Neural progenitor cell (in vitro differentiated cells): ENCODE measurements at regions not wholly inside any gene's neighbourhood (a gene's known extent, or its start where the extent isn't known, plus 50 kb on each side); places are given as distances from the start of the nearest gene placed in this dataset.

ENCODE experiments used
- DNase-seq: peaks from one replicate; pipeline ENCODE4 v3.0.0-alpha.2; 2016; ENCODE audit warnings: low spot score
- H2AFZ ChIP-seq: fragments of 200-600 bp; sonication (generic); replicated peaks from 2 replicates; pipeline ENCODE4 v1.6.1; 2016; ENCODE audit warnings: antibody characterized with exemption
- H3F3A ChIP-seq: fragments of 200-600 bp; sonication (generic); 2 replicates; pipeline ENCODE4 v1.6.1; 2016; ENCODE audit warnings: antibody characterized with exemption, low read depth
- H3K27ac ChIP-seq: fragments of 200-600 bp; sonication (generic); 2 replicates; pipeline ENCODE4 v1.5.1; 2016; ENCODE audit warnings: mild to moderate bottlenecking
- H3K27me3 ChIP-seq: fragments of 200-600 bp; sonication (generic); 2 replicates; pipeline ENCODE4 v1.6.1; 2016; ENCODE audit warnings: mild to moderate bottlenecking, moderate library complexity
- H3K36me3 ChIP-seq: fragments of 200-600 bp; sonication (generic); 2 replicates; pipeline ENCODE4 v1.5.1; 2016
- H3K4me1 ChIP-seq: fragments of 200-600 bp; sonication (generic); 2 replicates; pipeline ENCODE4 v1.6.1; 2016; ENCODE audit warnings: mixed run types
- H3K4me2 ChIP-seq: fragments of 200-600 bp; sonication (generic); 2 replicates; pipeline ENCODE4 v1.6.1; 2016
- H3K4me3 ChIP-seq: fragments of 200-600 bp; sonication (generic); 2 replicates; pipeline ENCODE4 v1.5.1; 2016
- H3K79me2 ChIP-seq: fragments of 200-600 bp; sonication (generic); 2 replicates; pipeline ENCODE4 v1.6.1; 2016; ENCODE audit warnings: low read depth
- H3K9ac ChIP-seq: fragments of 200-600 bp; sonication (generic); 2 replicates; pipeline ENCODE4 v1.6.1; 2016
- H3K9me3 ChIP-seq: fragments of 200-600 bp; sonication (generic); 2 replicates; pipeline ENCODE4 v1.5.1; 2016; ENCODE audit warnings: low read depth
- H4K20me1 ChIP-seq: fragments of 200-600 bp; sonication (generic); 2 replicates; pipeline ENCODE4 v1.6.1; 2016; ENCODE audit warnings: low read depth
- H3K27ac Mint-ChIP-seq: 3 replicates; pipeline ENCODE4 v1.8.0; 2021; ENCODE audit warnings: mixed read lengths
- H3K27me3 Mint-ChIP-seq: 2 replicates; pipeline ENCODE4 v1.8.0; 2022; ENCODE audit warnings: low read depth, mild to moderate bottlenecking, inconsistent platforms, moderate library complexity, mixed read lengths; ENCODE audit not compliant: insufficient read depth
- H3K36me3 Mint-ChIP-seq: 3 replicates; pipeline ENCODE4 v1.8.0; 2021; ENCODE audit warnings: mixed read lengths
- H3K4me1 Mint-ChIP-seq: 3 replicates; pipeline ENCODE4 v1.8.0; 2021; ENCODE audit warnings: mixed read lengths
- H3K4me3 Mint-ChIP-seq: 3 replicates; pipeline ENCODE4 v1.8.0; 2021; ENCODE audit warnings: mild to moderate bottlenecking, moderate library complexity, mixed read lengths
- H3K9me3 Mint-ChIP-seq: 3 replicates; pipeline ENCODE4 v1.8.0; 2020; ENCODE audit warnings: mixed read lengths
- EZH2 ChIP-seq: fragments of 200-600 bp; sonication (generic); IDR thresholded peaks from 2 replicates; pipeline ENCODE4 v1.6.1; 2017; ENCODE audit warnings: antibody characterized with exemption, mild to moderate bottlenecking, moderate library complexity
- EZH2phosphoT487 ChIP-seq: fragments of 200-600 bp; sonication (generic); IDR thresholded peaks from 2 replicates; pipeline ENCODE4 v1.6.1; 2017; ENCODE audit warnings: antibody characterized with exemption
- TF ChIP-seq, protein P1 (sequence below): fragments of 200-600 bp; sonication (generic); IDR thresholded peaks from 2 replicates; pipeline ENCODE4 v1.5.1; 2017; ENCODE audit warnings: antibody characterized with exemption, mild to moderate bottlenecking

DNA sequence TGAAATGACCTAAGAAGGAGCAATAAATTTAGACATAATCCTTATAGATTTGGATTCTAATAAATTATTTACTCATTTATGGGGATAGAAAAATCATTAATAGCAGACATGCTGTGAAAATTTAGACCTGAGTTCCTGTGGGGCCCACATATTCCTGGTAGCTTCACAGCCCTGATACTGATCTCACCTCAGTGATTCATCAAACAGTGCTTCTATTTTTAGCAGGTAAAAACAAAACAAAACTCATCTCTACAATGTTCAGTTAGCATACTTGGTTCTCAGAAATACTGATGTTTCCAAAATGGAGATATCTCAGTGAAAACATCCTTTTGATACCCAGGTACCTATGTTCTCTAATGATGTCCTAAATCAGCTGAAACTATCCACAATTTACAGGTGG, 841.1 kb upstream of the SORCS1 start:
- Histone ChIP-seq H3K4me1 (no peaks in the 10 kb centered on the region), H4K20me1 (no peaks in the 10 kb centered on the region), H3K27ac (no peak overlapping the region), H3K27me3 (no peaks in the 10 kb centered on the region), H3K4me3 (no peak overlapping the region), H2AFZ (no peak overlapping the region), H3K79me2 (no peaks in the 10 kb centered on the region), H3K36me3 (no peaks in the 10 kb centered on the region), H3K9me3 (no peaks in the 10 kb centered on the region), H3K9ac (no peak overlapping the region), H3K4me2 (no peak overlapping the region), H3F3A (no peaks in the 10 kb centered on the region)
- Mint-ChIP-seq H3K9me3 (peaks cover 17% of the 10 kb centered on the region), H3K27ac (no peak overlapping the region), H3K4me1 (no peaks in the 10 kb centered on the region), H3K36me3 (no peaks in the 10 kb centered on the region), H3K27me3 (no peaks in the 10 kb centered on the region), H3K4me3 (no peak overlapping the region)
- no peak for DNase-seq
- TF ChIP-seq EZH2phosphoT487 = no peak
- TF ChIP-seq, protein P1, sequence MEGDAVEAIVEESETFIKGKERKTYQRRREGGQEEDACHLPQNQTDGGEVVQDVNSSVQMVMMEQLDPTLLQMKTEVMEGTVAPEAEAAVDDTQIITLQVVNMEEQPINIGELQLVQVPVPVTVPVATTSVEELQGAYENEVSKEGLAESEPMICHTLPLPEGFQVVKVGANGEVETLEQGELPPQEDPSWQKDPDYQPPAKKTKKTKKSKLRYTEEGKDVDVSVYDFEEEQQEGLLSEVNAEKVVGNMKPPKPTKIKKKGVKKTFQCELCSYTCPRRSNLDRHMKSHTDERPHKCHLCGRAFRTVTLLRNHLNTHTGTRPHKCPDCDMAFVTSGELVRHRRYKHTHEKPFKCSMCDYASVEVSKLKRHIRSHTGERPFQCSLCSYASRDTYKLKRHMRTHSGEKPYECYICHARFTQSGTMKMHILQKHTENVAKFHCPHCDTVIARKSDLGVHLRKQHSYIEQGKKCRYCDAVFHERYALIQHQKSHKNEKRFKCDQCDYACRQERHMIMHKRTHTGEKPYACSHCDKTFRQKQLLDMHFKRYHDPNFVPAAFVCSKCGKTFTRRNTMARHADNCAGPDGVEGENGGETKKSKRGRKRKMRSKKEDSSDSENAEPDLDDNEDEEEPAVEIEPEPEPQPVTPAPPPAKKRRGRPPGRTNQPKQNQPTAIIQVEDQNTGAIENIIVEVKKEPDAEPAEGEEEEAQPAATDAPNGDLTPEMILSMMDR = no peak
- TF ChIP-seq EZH2 = no peak

DNA sequence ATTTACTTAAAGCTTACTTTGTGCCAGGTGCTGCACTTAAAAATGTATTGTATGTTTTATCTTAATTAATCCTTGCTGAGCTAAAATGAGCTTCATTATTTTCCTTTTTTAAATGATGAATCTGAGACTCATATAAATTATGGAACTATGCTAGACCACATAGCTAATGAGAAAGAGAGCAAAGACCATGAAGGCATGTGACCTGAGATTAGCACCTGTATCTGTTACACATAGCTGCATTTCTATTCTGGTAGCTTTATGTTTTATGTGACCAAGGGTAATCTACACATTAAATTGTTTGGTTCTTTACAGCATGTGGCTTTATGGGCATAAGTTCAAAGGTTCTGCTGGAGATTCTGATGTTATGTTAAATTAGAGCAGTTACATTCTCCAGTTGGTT, 839.1 kb upstream of the SORCS1 start:
- H3K4me1 ChIP-seq = no peaks in the 10 kb centered on the region
- no peaks in the 10 kb centered on the region for H3K79me2 ChIP-seq
- H3K4me1 Mint-ChIP-seq = no peaks in the 10 kb centered on the region
- no peak overlapping the region for H3K27ac ChIP-seq
- TF ChIP-seq EZH2 = no peak
- TF ChIP-seq, protein P1 = no peak
- no peak for TF ChIP-seq EZH2phosphoT487
- peaks cover 15% of the 10 kb centered on the region for H3K9me3 Mint-ChIP-seq
- no peak overlapping the region for H2AFZ ChIP-seq
- H3K27me3 ChIP-seq = no peaks in the 10 kb centered on the region
- H3K27me3 Mint-ChIP-seq = no peaks in the 10 kb centered on the region
- H4K20me1 ChIP-seq = no peaks in the 10 kb centered on the region
- no peaks in the 10 kb centered on the region for H3K9me3 ChIP-seq
- no peaks in the 10 kb centered on the region for H3K36me3 ChIP-seq
- H3K4me3 Mint-ChIP-seq = no peak overlapping the region
- H3K27ac Mint-ChIP-seq = no peak overlapping the region
- no peak overlapping the region for H3K4me2 ChIP-seq
- H3K36me3 Mint-ChIP-seq = no peaks in the 10 kb centered on the region
- no peaks in the 10 kb centered on the region for H3F3A ChIP-seq
- H3K9ac ChIP-seq = no peak overlapping the region
- DNase-seq = no peak
- H3K4me3 ChIP-seq = no peak overlapping the region

DNA sequence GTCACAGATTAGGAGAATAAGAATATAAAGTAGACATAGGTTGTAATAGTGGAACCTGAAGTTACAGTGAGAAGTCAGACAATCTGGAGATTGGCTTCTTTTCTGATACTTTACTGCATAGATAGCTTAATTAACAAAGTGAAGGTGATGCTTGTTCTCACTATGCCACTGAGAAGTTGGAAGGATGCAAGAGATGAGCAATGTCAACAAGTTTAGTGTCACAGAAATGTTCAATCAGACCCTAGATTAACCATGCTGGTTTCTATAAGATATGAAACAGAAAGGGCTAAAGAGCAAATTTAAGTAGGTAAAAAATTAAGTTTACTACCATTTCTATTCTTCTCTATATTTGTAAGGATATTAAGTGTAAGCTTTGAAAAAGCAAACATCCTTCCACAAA, 838.6 kb upstream of the SORCS1 start:
- H3K4me2 ChIP-seq = no peak overlapping the region
- H3K27ac Mint-ChIP-seq = no peak overlapping the region
- no peaks in the 10 kb centered on the region for H3K36me3 Mint-ChIP-seq
- H3K4me1 ChIP-seq = no peaks in the 10 kb centered on the region
- no peaks in the 10 kb centered on the region for H4K20me1 ChIP-seq
- DNase-seq = no peak
- H3K4me3 ChIP-seq = no peak overlapping the region
- H3K27me3 Mint-ChIP-seq = no peaks in the 10 kb centered on the region
- H3K4me3 Mint-ChIP-seq = no peak overlapping the region
- H3K27me3 ChIP-seq = no peaks in the 10 kb centered on the region
- TF ChIP-seq, protein P1 = no peak
- TF ChIP-seq EZH2 (no peak), EZH2phosphoT487 (no peak)
- H3K79me2 ChIP-seq = no peaks in the 10 kb centered on the region
- H3K36me3 ChIP-seq = no peaks in the 10 kb centered on the region
- H3K27ac ChIP-seq = no peak overlapping the region
- H3K9me3 Mint-ChIP-seq = peaks cover 10% of the 10 kb centered on the region
- no peaks in the 10 kb centered on the region for H3F3A ChIP-seq
- no peaks in the 10 kb centered on the region for H3K4me1 Mint-ChIP-seq
- H3K9me3 ChIP-seq = no peaks in the 10 kb centered on the region
- no peak overlapping the region for H2AFZ ChIP-seq
- no peak overlapping the region for H3K9ac ChIP-seq

DNA sequence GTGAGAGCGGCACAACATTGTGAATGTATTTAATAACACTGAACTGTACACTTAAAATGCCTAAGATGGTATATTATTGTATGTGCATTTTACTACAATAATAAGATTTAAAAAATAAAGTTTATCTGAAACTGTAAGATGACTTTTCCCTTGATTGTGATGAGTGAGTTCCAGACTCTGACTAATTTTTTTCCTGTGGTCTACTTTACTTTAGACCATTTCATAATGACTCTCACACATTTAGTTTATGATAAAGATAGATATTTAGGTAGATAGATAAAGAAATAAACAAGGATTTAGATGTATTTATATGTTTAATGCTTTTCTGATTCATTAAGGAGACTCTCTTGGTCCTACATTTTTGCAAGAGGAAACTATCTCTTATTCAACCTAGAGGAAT, 835.9 kb upstream of the SORCS1 start:
- Mint-ChIP-seq H3K4me3 (no peak overlapping the region), H3K36me3 (no peaks in the 10 kb centered on the region), H3K27me3 (no peaks in the 10 kb centered on the region), H3K4me1 (no peaks in the 10 kb centered on the region), H3K27ac (no peak overlapping the region), H3K9me3 (no peaks in the 10 kb centered on the region)
- Histone ChIP-seq H3K9me3 (no peaks in the 10 kb centered on the region), H4K20me1 (no peaks in the 10 kb centered on the region), H2AFZ (no peak overlapping the region), H3F3A (no peaks in the 10 kb centered on the region), H3K27me3 (no peaks in the 10 kb centered on the region), H3K4me1 (no peaks in the 10 kb centered on the region), H3K4me3 (no peak overlapping the region), H3K36me3 (no peaks in the 10 kb centered on the region), H3K79me2 (no peaks in the 10 kb centered on the region), H3K27ac (no peak overlapping the region), H3K4me2 (no peak overlapping the region), H3K9ac (no peak overlapping the region)
- DNase-seq = no peak
- TF ChIP-seq EZH2phosphoT487 = no peak
- TF ChIP-seq, protein P1 = no peak
- no peak for TF ChIP-seq EZH2
